LNCAP (cell line): ENCODE measurements at regions not wholly inside any gene's neighbourhood (a gene's known extent, or its start where the extent isn't known, plus 50 kb on each side); places are given as distances from the start of the nearest gene placed in this dataset.

ENCODE experiments used
- CTCF ChIP-seq: fragments of 450-650 bp; IDR thresholded peaks from 2 replicates; pipeline ENCODE4 v1.5.1; 2017; ENCODE audit warnings: mild to moderate bottlenecking

- no peak for TF ChIP-seq CTCF
Measured at GRCh38 chr10:78420946-78421735, 387.5 kb downstream of the RPS24 start.

- TF ChIP-seq CTCF, result no peak
Measured at GRCh38 chr10:78424723-78425122, 391.1 kb downstream of the RPS24 start.

- no peak for TF ChIP-seq CTCF
Measured at GRCh38 chr10:78426181-78426580, 392.5 kb downstream of the RPS24 start.

GRCh38 chr10:78427497-78428031 lies 393.9 kb downstream of the RPS24 start:
- TF ChIP-seq CTCF, result no peak

GRCh38 chr10:78428579-78428978 lies 394.9 kb downstream of the RPS24 start:
- no peak for TF ChIP-seq CTCF

GRCh38 chr10:78429984-78430383 lies 396.3 kb downstream of the RPS24 start:
- no peak for TF ChIP-seq CTCF

GRCh38 chr10:78432583-78432982 lies 398.9 kb downstream of the RPS24 start:
- no peak for TF ChIP-seq CTCF
